ENCODE measurements at regions not wholly inside any gene's neighbourhood (a gene's known extent, or its start where the extent isn't known, plus 50 kb on each side); places are given as distances from the start of the nearest gene placed in this dataset.

GRCh38 chr11:27763736-27764135 is 63.5 kb upstream of the BDNF start:
- DNase-seq, result no peak

- no peak for DNase-seq
These were observed 61.1 kb upstream of the BDNF start for GRCh38 chr11:27761356-27761755.

- peak; percentile 96 for DNase-seq
These were observed 57.7 kb upstream of the BDNF start for GRCh38 chr11:27757953-27758352.

GRCh38 chr11:27754035-27755017 is 54.1 kb upstream of the BDNF start:
- DNase-seq, result peak; percentile 93

Data from fibroblast of skin of right biceps (primary cell).